HG02852 (cell line): ENCODE measurements at regions not wholly inside any gene's neighbourhood (a gene's known extent, or its start where the extent isn't known, plus 50 kb on each side); places are given as distances from the start of the nearest gene placed in this dataset.
"Not testable (repeated sequence)": the region's sequence is repeated elsewhere in the genome, so short reads cannot be mapped to it uniquely, and the experiment has no call there.

Experiments
- ATAC-seq: cut with Tn5 transposase; IDR thresholded peaks from one replicate; pipeline ENCODE4 v1.9.1; 2021; ENCODE audit warnings: mild to moderate bottlenecking, moderate library complexity; ENCODE audit not compliant: unreplicated experiment

- ATAC-seq: no peak
Observed at GRCh38 chr12:11446372-11446771, 51.0 kb upstream of the PRB2 start.

- ATAC-seq: no peak
Observed at GRCh38 chr12:11457996-11458645, 62.8 kb upstream of the PRB2 start.

GRCh38 chr12:11460343-11461023, 65.1 kb upstream of the PRB2 start:
- ATAC-seq: no peak

- ATAC-seq: no peak
Observed at GRCh38 chr12:11461433-11461832, 66.1 kb upstream of the PRB2 start.

- no peak for ATAC-seq
Observed at GRCh38 chr12:11477110-11477509, 81.7 kb upstream of the PRB2 start.

GRCh38 chr12:11482955-11483354, 87.6 kb upstream of the PRB2 start:
- no peak for ATAC-seq

- ATAC-seq: peak; percentile 76
Observed at GRCh38 chr12:11486623-11487444, 91.5 kb upstream of the PRB2 start.

- no peak for ATAC-seq
Observed at GRCh38 chr12:11496157-11496851, 100.9 kb upstream of the PRB2 start.

GRCh38 chr12:11497438-11497837, 102.1 kb upstream of the PRB2 start:
- no peak for ATAC-seq

GRCh38 chr12:11497995-11498394, 102.6 kb upstream of the PRB2 start:
- ATAC-seq: peak; percentile 90

GRCh38 chr12:11498574-11498973, 103.2 kb upstream of the PRB2 start:
- not testable (repeated sequence) for ATAC-seq

- ATAC-seq: no peak
Observed at GRCh38 chr12:11499806-11500187, 104.4 kb upstream of the PRB2 start.

GRCh38 chr12:11500188-11500860, 105.0 kb upstream of the PRB2 start:
- ATAC-seq: no peak

- no peak for ATAC-seq
Observed at GRCh38 chr12:11500861-11501230, 105.5 kb upstream of the PRB2 start.

GRCh38 chr12:11508699-11509098, 113.3 kb upstream of the PRB2 start:
- ATAC-seq: no peak

GRCh38 chr12:11509326-11509725, 114.0 kb upstream of the PRB2 start:
- ATAC-seq: no peak

- no peak for ATAC-seq
Observed at GRCh38 chr12:11510671-11511070, 115.3 kb upstream of the PRB2 start.

GRCh38 chr12:11513288-11513687, 117.9 kb upstream of the PRB2 start:
- no peak for ATAC-seq

GRCh38 chr12:11517080-11517479, 121.7 kb upstream of the PRB2 start:
- ATAC-seq: no peak

GRCh38 chr12:11524446-11524845, 125.0 kb upstream of the ETV6 start:
- no peak for ATAC-seq

GRCh38 chr12:11534064-11534463, 115.4 kb upstream of the ETV6 start:
- no peak for ATAC-seq
